ENCODE measurements at regions not wholly inside any gene's neighbourhood (a gene's known extent, or its start where the extent isn't known, plus 50 kb on each side); places are given as distances from the start of the nearest gene placed in this dataset.

- TF ChIP-seq CTCF (IDR thresholded peaks at IDR 0.05) = no peak
- no peak for TF ChIP-seq PRDM15 (CRISPR knock-in tag; IDR thresholded peaks at IDR 0.05)
- TF ChIP-seq FOXJ3 (CRISPR knock-in tag; IDR thresholded peaks at IDR 0.05; ENCODE audit: borderline replicate concordance) = no peak
- no peak for TF ChIP-seq JUN (CRISPR knock-in tag; IDR thresholded peaks at IDR 0.05)
- no peak for TF ChIP-seq E2F1 (CRISPR knock-in tag; IDR thresholded peaks at IDR 0.05)
- TF ChIP-seq USF2 (CRISPR knock-in tag; IDR thresholded peaks at IDR 0.05) = no peak
- no peak for TF ChIP-seq ZNF138 (CRISPR knock-in tag; conservative IDR thresholded peaks at IDR 0.05)
- TF ChIP-seq ELF4 (CRISPR knock-in tag; IDR thresholded peaks at IDR 0.05; ENCODE audit: low read depth) = no peak
- TF ChIP-seq IRF2 (CRISPR knock-in tag; IDR thresholded peaks at IDR 0.05; ENCODE audit: borderline replicate concordance, low read depth) = no peak
- TF ChIP-seq ZMAT4 (CRISPR knock-in tag; IDR thresholded peaks at IDR 0.05) = no peak
- no peak for TF ChIP-seq ZNF263 (CRISPR knock-in tag; IDR thresholded peaks at IDR 0.05; ENCODE audit: low read depth)
- TF ChIP-seq EMX1 (CRISPR knock-in tag; IDR thresholded peaks at IDR 0.05) = no peak
- no peak for TF ChIP-seq ATF6 (CRISPR knock-in tag; IDR thresholded peaks at IDR 0.05)
Observed at GRCh38 chr7:149680331-149681025, 92.9 kb downstream of the ZNF467 start.
